Panc1 (cell line): ENCODE measurements at regions not wholly inside any gene's neighbourhood (a gene's known extent, or its start where the extent isn't known, plus 50 kb on each side); places are given as distances from the start of the nearest gene placed in this dataset.
"Not testable (repeated sequence)": the region's sequence is repeated elsewhere in the genome, so short reads cannot be mapped to it uniquely, and the experiment has no call there.

Experiments
- ATAC-seq: fragments of 200-7000 bp; cut with Tn5 transposase; 2 replicates; pipeline ENCODE4 v1.9.1; 2020; ENCODE audit warnings: mild to moderate bottlenecking, moderate library complexity
- BruUV-seq: library from RNA; stranded (reverse); fragments of 400-500 nt; replicated peaks from 2 replicates; lab custom pipeline; 2021; lab: Mats Ljungman, UMichigan
- CTCF ChIA-PET: fragments of 300-600 bp; sonication (Branson Sonifier 250); formaldehyde crosslinking; loops from one replicate; lab custom pipeline; 2022; ENCODE audit warnings: antibody characterized with exemption; lab: Charles Lee
- POLR2A ChIA-PET: fragments of 300-600 bp; sonication (Branson Sonifier 250); formaldehyde crosslinking; loops from one replicate; lab custom pipeline; 2022; ENCODE audit warnings: antibody characterized with exemption; lab: Charles Lee
- DNase-seq: peaks from one replicate; pipeline ENCODE4 v3.0.0-alpha.2; 2010; ENCODE audit warnings: low read depth, low spot score
- H3K27ac ChIP-seq: 2 replicates; pipeline ENCODE4 v1.5.1; 2011; ENCODE audit warnings: mild to moderate bottlenecking, low read length, inconsistent platforms
- H3K27me3 ChIP-seq: fragments of 200-500 bp; sonication (Bioruptor generic); 2 replicates; pipeline ENCODE4 v1.6.0; 2014; ENCODE audit warnings: low read length, inconsistent platforms; ENCODE audit not compliant: control insufficient read depth, insufficient read depth
- H3K36me3 ChIP-seq: fragments of 200-500 bp; sonication (Bioruptor generic); 2 replicates; pipeline ENCODE4 v1.5.1; 2014; ENCODE audit warnings: inconsistent platforms, mild to moderate bottlenecking, low read length, moderate library complexity; ENCODE audit not compliant: control insufficient read depth, insufficient read depth
- H3K4me1 ChIP-seq: 2 replicates; pipeline ENCODE4 v1.5.1; 2011; ENCODE audit warnings: inconsistent platforms, mild to moderate bottlenecking, low read length, moderate library complexity; ENCODE audit not compliant: control insufficient read depth, insufficient read depth
- H3K4me3 ChIP-seq, 2 experiments: 2 replicates each; pipeline ENCODE4 v1.5.1; 2011 to 2012; ENCODE audit warnings: low read depth in 2 of 2, low read length in 2 of 2, mild to moderate bottlenecking in 2 of 2, inconsistent platforms in 1 of 2, moderate library complexity in 1 of 2
- H3K9me3 ChIP-seq: fragments of 200-500 bp; sonication (Bioruptor generic); 2 replicates; pipeline ENCODE4 v1.5.1; 2014; ENCODE audit warnings: low read depth, mild to moderate bottlenecking, inconsistent platforms, low read length, moderate library complexity; ENCODE audit not compliant: control insufficient read depth, insufficient read depth
- CTCF ChIP-seq: fragments of 450-650 bp; IDR thresholded peaks from 2 replicates; pipeline ENCODE4 v1.5.1; 2017; ENCODE audit warnings: mild to moderate bottlenecking
- POLR2AphosphoS5 ChIP-seq: IDR thresholded peaks from 2 replicates; pipeline ENCODE4 v1.6.1; 2012; ENCODE audit warnings: mild to moderate bottlenecking, low read depth, low read length, moderate library complexity
- REST ChIP-seq, 2 experiments: IDR thresholded peaks; 2 replicates each; pipeline ENCODE4 v1.6.1; 2011 to 2012; ENCODE audit warnings: low read depth in 2 of 2, control low read depth in 1 of 2, low read length in 1 of 2, mild to moderate bottlenecking in 1 of 2, moderate library complexity in 1 of 2; ENCODE audit not compliant: insufficient read depth in 1 of 2
- SIN3A ChIP-seq: IDR thresholded peaks from 2 replicates; pipeline ENCODE4 v1.6.1; 2012; ENCODE audit warnings: low read depth, mild to moderate bottlenecking, low read length, moderate library complexity, borderline replicate concordance; ENCODE audit not compliant: insufficient read depth
- TCF7L2 ChIP-seq: IDR thresholded peaks from 2 replicates; pipeline ENCODE4 v1.6.1; 2011; ENCODE audit warnings: mild to moderate bottlenecking, low read depth, low read length, inconsistent platforms
- in situ Hi-C: cut with HindIII; loops from 2 replicates; pipeline ENCODE4 v1.10.0; 2016; ENCODE audit warnings: low sequenced_read_pairs, low pct_unique_long_range_greater_than_20kb
- intact Hi-C: fragments of 100-400 bp; cut with micrococcal nuclease; formaldehyde crosslinking; loops from one replicate; pipeline ENCODE4 v1.10.0; 2022; ENCODE audit not compliant: unreplicated experiment

- no peaks in the 10 kb centered on the region for H3K36me3 ChIP-seq
- CTCF ChIA-PET, result no interaction called here
- no peaks in the 10 kb centered on the region for H3K27me3 ChIP-seq
- H3K9me3 ChIP-seq, result no peaks in the 10 kb centered on the region
- no peak for TF ChIP-seq POLR2AphosphoS5
- no peak for TF ChIP-seq SIN3A
- POLR2A ChIA-PET, result no interaction called here
- DNase-seq (no peak), ATAC-seq (no peak)
- no peaks in the 10 kb centered on the region for H3K4me1 ChIP-seq
- intact Hi-C loops (no loop called here), in situ Hi-C loops (no loop called here)
- no TSS peak for BruUV-seq
- no peak overlapping the region for H3K4me3 ChIP-seq
- H3K27ac ChIP-seq, result no peak overlapping the region
These were observed 223.3 kb upstream of the ISX start for GRCh38 chr22:34842630-34843029.

GRCh38 chr22:34843743-34844142 is 222.2 kb upstream of the ISX start:
- H3K9me3 ChIP-seq, ATAC-seq, H3K4me1 ChIP-seq, H3K4me3 ChIP-seq, CTCF ChIA-PET, H3K36me3 ChIP-seq, H3K27ac ChIP-seq, H3K27me3 ChIP-seq, BruUV-seq, DNase-seq, intact Hi-C loops, POLR2A ChIA-PET, in situ Hi-C loops: not testable (repeated sequence)

GRCh38 chr22:34845391-34845790 is 220.6 kb upstream of the ISX start:
- CTCF ChIA-PET, result no interaction called here
- intact Hi-C loops, result no loop called here
- DNase-seq, result no peak

More at GRCh38 chr22:34845391-34845790, 220.6 kb upstream of the ISX start:
- H3K27ac ChIP-seq, result no peak overlapping the region
- no peaks in the 10 kb centered on the region for H3K27me3 ChIP-seq
- ATAC-seq, result no peak
- in situ Hi-C loops, result no loop called here
- no peaks in the 10 kb centered on the region for H3K9me3 ChIP-seq
- H3K36me3 ChIP-seq, result no peaks in the 10 kb centered on the region
- no peaks in the 10 kb centered on the region for H3K4me1 ChIP-seq
- POLR2A ChIA-PET, result no interaction called here
- BruUV-seq, result no TSS peak
- TF ChIP-seq TCF7L2 (no peak), POLR2AphosphoS5 (no peak), SIN3A (no peak), CTCF (no peak), REST (IDR thresholded peaks at IDR 0.05; ENCODE audit: insufficient read depth in 1 of 2, low read depth in 2 of 2, low read length in 1 of 2) (no peak)
- H3K4me3 ChIP-seq, result no peak overlapping the region
